ENCODE measurements at regions not wholly inside any gene's neighbourhood (a gene's known extent, or its start where the extent isn't known, plus 50 kb on each side); places are given as distances from the start of the nearest gene placed in this dataset.
"Not testable (repeated sequence)": the region's sequence is repeated elsewhere in the genome, so short reads cannot be mapped to it uniquely, and the experiment has no call there.

- Histone ChIP-seq H3K27me3 (ENCODE audit: insufficient read depth, low read length) (peaks cover 24% of the 10 kb centered on the region), H3K9me3 (ENCODE audit: low read length) (no peaks in the 10 kb centered on the region), H3K4me1 (ENCODE audit: insufficient read depth, low read length) (peaks cover 14% of the 10 kb centered on the region), H3K4me3 (ENCODE audit: low read length) (peak overlapping the region; percentile 21), H3K36me3 (ENCODE audit: insufficient read depth, low read length) (no peaks in the 10 kb centered on the region), H2AFZ (ENCODE audit: low read depth, low read length) (no peak overlapping the region)
Measured at GRCh38 chr7:96591900-96592676, 117.6 kb downstream of the SEM1 start.

GRCh38 chr7:96591159-96591899 is 118.3 kb downstream of the SEM1 start:
- no peaks in the 10 kb centered on the region for H3K9me3 ChIP-seq (ENCODE audit: low read length)
- peaks cover 23% of the 10 kb centered on the region for H3K27me3 ChIP-seq (ENCODE audit: insufficient read depth, low read length)
- no peak overlapping the region for H3K4me3 ChIP-seq (ENCODE audit: low read length)
- H3K4me1 ChIP-seq (ENCODE audit: insufficient read depth, low read length) = peaks cover 12% of the 10 kb centered on the region
- H2AFZ ChIP-seq (ENCODE audit: low read depth, low read length) = no peak overlapping the region
- H3K36me3 ChIP-seq (ENCODE audit: insufficient read depth, low read length) = no peaks in the 10 kb centered on the region

DNA sequence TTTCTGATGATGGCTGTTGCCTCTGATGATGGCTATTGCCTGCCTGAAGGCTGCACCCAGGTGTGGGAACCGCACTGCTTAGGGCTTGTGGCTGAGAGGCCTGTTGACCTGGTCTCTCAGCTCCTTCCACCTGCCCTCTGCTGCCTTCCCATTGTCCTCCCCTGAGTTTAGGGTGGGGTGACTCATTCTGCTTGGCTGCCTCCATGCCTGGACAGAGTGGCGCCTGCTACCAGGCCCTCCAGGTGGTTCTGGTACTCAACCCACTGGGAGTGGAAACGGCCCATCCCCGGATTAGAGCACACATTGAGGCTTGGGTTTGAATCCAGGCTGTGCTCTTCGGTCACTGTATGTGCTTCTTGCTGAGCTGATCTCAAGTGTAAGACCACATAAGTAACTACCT is 120.6 kb downstream of the SEM1 start:
- Histone ChIP-seq H3K9me3 (ENCODE audit: low read length) (no peaks in the 10 kb centered on the region), H2AFZ (ENCODE audit: low read depth, low read length) (no peak overlapping the region), H3K36me3 (ENCODE audit: insufficient read depth, low read length) (no peaks in the 10 kb centered on the region), H3K27me3 (ENCODE audit: insufficient read depth, low read length) (peaks cover 20% of the 10 kb centered on the region), H3K4me3 (ENCODE audit: low read length) (no peak overlapping the region), H3K4me1 (ENCODE audit: insufficient read depth, low read length) (peaks cover 10% of the 10 kb centered on the region)

DNA sequence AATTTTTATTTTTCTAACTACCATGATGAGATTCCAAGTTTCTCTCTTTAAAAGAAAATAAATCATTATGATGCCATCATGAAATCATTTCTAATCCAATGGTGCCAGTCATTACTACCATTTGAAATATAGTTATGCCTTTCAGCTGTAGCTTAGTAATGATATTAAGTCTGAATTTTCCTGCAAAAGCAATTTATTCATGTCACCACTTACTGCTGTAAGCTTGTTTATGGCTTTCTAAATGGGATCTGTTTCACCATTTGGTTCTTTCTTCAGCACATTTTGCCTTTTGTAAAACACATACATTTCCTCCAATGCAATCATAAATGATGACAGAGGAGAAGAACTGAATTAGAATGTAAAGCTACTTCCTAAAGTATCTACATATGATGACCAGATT is 130.5 kb downstream of the SEM1 start:
- no peaks in the 10 kb centered on the region for H3K27me3 ChIP-seq (ENCODE audit: insufficient read depth, low read length)
- H3K9me3 ChIP-seq (ENCODE audit: low read length) = no peaks in the 10 kb centered on the region
- no peak overlapping the region for H2AFZ ChIP-seq (ENCODE audit: low read depth, low read length)
- no peak overlapping the region for H3K4me3 ChIP-seq (ENCODE audit: low read length)
- no peaks in the 10 kb centered on the region for H3K36me3 ChIP-seq (ENCODE audit: insufficient read depth, low read length)
- no peaks in the 10 kb centered on the region for H3K4me1 ChIP-seq (ENCODE audit: insufficient read depth, low read length)

- no peak overlapping the region for H2AFZ ChIP-seq (ENCODE audit: low read depth, low read length)
- H3K36me3 ChIP-seq (ENCODE audit: insufficient read depth, low read length) = no peaks in the 10 kb centered on the region
- H3K4me1 ChIP-seq (ENCODE audit: insufficient read depth, low read length) = no peaks in the 10 kb centered on the region
- H3K27me3 ChIP-seq (ENCODE audit: insufficient read depth, low read length) = no peaks in the 10 kb centered on the region
- no peak overlapping the region for H3K4me3 ChIP-seq (ENCODE audit: low read length)
- H3K9me3 ChIP-seq (ENCODE audit: low read length) = no peaks in the 10 kb centered on the region
Measured at GRCh38 chr7:96578606-96579005, 131.0 kb downstream of the SEM1 start.

- H2AFZ ChIP-seq (ENCODE audit: low read depth, low read length) = no peak overlapping the region
- H3K4me3 ChIP-seq (ENCODE audit: low read length) = no peak overlapping the region
- H3K4me1 ChIP-seq (ENCODE audit: insufficient read depth, low read length) = no peaks in the 10 kb centered on the region
- H3K27me3 ChIP-seq (ENCODE audit: insufficient read depth, low read length) = no peaks in the 10 kb centered on the region
- H3K9me3 ChIP-seq (ENCODE audit: low read length) = no peaks in the 10 kb centered on the region
- no peaks in the 10 kb centered on the region for H3K36me3 ChIP-seq (ENCODE audit: insufficient read depth, low read length)
Measured at GRCh38 chr7:96563409-96563808, 146.2 kb downstream of the SEM1 start.

GRCh38 chr7:96562966-96563365 is 146.7 kb downstream of the SEM1 start:
- Histone ChIP-seq H3K36me3 (ENCODE audit: insufficient read depth, low read length) (no peaks in the 10 kb centered on the region), H3K9me3 (ENCODE audit: low read length) (no peaks in the 10 kb centered on the region), H3K27me3 (ENCODE audit: insufficient read depth, low read length) (no peaks in the 10 kb centered on the region), H3K4me3 (ENCODE audit: low read length) (no peak overlapping the region), H2AFZ (ENCODE audit: low read depth, low read length) (no peak overlapping the region), H3K4me1 (ENCODE audit: insufficient read depth, low read length) (no peaks in the 10 kb centered on the region)

DNA sequence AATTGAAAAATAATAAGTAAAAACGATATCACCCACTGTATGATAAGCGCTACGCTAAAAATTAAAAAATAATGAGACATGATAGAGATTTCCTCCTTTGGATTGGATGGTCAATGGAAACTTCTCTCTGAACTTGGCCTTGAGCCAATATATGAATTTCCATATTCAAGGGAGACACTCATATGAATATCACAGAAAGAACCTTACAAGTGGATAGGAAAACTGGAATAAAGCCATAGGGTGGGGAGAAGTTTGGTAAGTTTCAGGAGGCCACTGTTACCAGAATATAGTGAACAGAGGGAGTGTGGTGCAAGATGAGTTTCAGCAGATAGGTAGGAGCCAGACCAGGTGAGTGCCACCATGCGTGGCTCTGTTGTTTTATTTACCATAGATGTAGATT is 147.2 kb downstream of the SEM1 start:
- Histone ChIP-seq H3K9me3 (ENCODE audit: low read length) (no peaks in the 10 kb centered on the region), H3K4me1 (ENCODE audit: insufficient read depth, low read length) (no peaks in the 10 kb centered on the region), H3K27me3 (ENCODE audit: insufficient read depth, low read length) (no peaks in the 10 kb centered on the region), H3K4me3 (ENCODE audit: low read length) (no peak overlapping the region), H2AFZ (ENCODE audit: low read depth, low read length) (no peak overlapping the region), H3K36me3 (ENCODE audit: insufficient read depth, low read length) (no peaks in the 10 kb centered on the region)

GRCh38 chr7:96561892-96562291 is 147.8 kb downstream of the SEM1 start:
- Histone ChIP-seq H3K4me1 (ENCODE audit: insufficient read depth, low read length) (no peaks in the 10 kb centered on the region), H2AFZ (ENCODE audit: low read depth, low read length) (no peak overlapping the region), H3K4me3 (ENCODE audit: low read length) (no peak overlapping the region), H3K9me3 (ENCODE audit: low read length) (no peaks in the 10 kb centered on the region), H3K27me3 (ENCODE audit: insufficient read depth, low read length) (no peaks in the 10 kb centered on the region), H3K36me3 (ENCODE audit: insufficient read depth, low read length) (no peaks in the 10 kb centered on the region)

DNA sequence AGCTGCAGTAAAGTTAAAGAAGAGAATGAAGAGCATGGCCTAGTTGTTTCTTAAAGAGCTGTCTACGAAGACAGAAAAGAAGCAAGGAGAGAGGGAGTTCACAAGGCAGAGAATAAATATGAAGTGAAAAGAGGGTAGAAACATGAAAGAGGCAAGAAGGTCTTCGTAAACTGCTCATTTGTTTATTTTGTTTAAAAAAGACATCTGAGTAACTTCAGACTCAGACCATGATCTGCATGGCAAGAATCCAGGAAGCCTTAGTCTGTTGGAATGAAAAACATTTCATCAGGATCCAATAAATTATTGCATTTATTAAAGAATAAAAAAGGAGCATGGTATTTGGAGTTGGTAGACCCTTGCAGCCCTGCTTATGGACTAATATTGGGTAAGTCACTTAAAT is 151.1 kb downstream of the SEM1 start:
- Histone ChIP-seq H3K4me1 (ENCODE audit: insufficient read depth, low read length) (no peaks in the 10 kb centered on the region), H3K9me3 (ENCODE audit: low read length) (no peaks in the 10 kb centered on the region), H3K36me3 (ENCODE audit: insufficient read depth, low read length) (no peaks in the 10 kb centered on the region), H3K4me3 (ENCODE audit: low read length) (no peak overlapping the region), H3K27me3 (ENCODE audit: insufficient read depth, low read length) (no peaks in the 10 kb centered on the region), H2AFZ (ENCODE audit: low read depth, low read length) (no peak overlapping the region)

DNA sequence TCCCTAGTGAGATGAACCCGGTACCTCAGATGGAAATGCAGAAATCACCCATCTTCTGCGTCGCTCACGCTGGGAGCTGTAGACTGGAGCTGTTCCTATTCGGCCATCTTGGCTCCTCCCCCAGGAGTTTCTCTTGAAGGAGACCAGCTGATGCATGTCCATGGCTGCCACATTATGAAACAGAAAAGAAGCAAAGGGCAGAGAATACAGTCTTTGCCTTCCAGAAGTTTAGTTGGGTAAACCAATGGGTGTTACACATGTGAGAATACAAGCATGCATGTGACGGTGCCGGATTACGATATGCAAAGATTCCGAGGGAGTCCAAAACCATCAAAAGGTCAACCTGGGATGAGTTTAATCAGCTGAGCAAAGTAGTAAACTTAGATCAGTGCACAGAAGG is 151.6 kb downstream of the SEM1 start:
- no peaks in the 10 kb centered on the region for H3K36me3 ChIP-seq (ENCODE audit: insufficient read depth, low read length)
- no peak overlapping the region for H3K4me3 ChIP-seq (ENCODE audit: low read length)
- no peaks in the 10 kb centered on the region for H3K27me3 ChIP-seq (ENCODE audit: insufficient read depth, low read length)
- no peak overlapping the region for H2AFZ ChIP-seq (ENCODE audit: low read depth, low read length)
- H3K4me1 ChIP-seq (ENCODE audit: insufficient read depth, low read length) = no peaks in the 10 kb centered on the region
- no peaks in the 10 kb centered on the region for H3K9me3 ChIP-seq (ENCODE audit: low read length)

DNA sequence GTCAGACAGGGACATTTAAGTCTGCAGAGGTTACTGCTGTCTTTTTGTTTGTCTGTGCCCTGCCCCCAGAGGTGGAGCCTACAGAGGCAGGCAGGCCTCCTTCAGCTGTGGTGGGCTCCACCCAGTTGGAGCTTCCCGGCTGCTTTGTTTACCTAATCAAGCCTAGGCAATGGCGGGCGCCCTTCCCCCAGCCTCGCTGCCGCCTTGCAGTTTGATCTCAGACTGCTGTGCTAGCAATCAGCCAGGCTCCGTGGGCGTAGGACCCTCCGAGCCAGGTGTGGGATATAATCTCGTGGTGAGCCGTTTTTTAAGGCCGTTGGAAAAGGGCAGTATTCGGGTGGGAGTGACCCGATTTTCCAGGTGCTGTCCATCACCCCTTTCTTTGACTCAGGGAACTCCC is 152.0 kb downstream of the SEM1 start:
- H3K9me3 ChIP-seq (ENCODE audit: low read length); H3K36me3 ChIP-seq (ENCODE audit: insufficient read depth, low read length); H3K27me3 ChIP-seq (ENCODE audit: insufficient read depth, low read length); H3K4me3 ChIP-seq (ENCODE audit: low read length); H2AFZ ChIP-seq (ENCODE audit: low read depth, low read length); H3K4me1 ChIP-seq (ENCODE audit: insufficient read depth, low read length): not testable (repeated sequence)

DNA sequence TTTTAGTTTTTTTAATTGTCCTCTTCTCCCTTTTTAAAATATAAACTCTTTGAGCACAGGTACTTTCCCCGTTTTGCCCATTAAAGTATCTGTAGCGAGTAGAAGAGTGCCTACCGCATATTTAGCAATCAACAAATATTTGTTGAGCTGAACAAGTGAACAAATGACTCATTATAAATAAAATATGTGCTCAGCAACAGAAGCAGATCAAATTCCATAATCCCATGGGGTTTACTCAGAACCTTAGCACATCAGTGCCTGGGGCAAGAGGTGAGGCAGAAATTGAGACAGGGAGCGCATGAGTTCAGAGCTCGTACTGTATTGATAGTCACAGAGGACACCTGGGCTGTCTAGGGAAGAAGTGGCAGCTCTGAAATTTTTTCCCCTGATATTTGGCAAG is 161.0 kb downstream of the SEM1 start:
- Histone ChIP-seq H3K36me3 (ENCODE audit: insufficient read depth, low read length) (no peaks in the 10 kb centered on the region), H3K27me3 (ENCODE audit: insufficient read depth, low read length) (peaks cover 5% of the 10 kb centered on the region), H2AFZ (ENCODE audit: low read depth, low read length) (no peak overlapping the region), H3K4me3 (ENCODE audit: low read length) (no peak overlapping the region), H3K4me1 (ENCODE audit: insufficient read depth, low read length) (peaks cover 3% of the 10 kb centered on the region), H3K9me3 (ENCODE audit: low read length) (no peaks in the 10 kb centered on the region)

All from neuron (in vitro differentiated cells).